Activated naive CD8-positive, alpha-beta T cell treated with anti-CD3 and anti-CD28 coated beads for 36 hours (primary cell): ENCODE measurements at regions not wholly inside any gene's neighbourhood (a gene's known extent, or its start where the extent isn't known, plus 50 kb on each side); places are given as distances from the start of the nearest gene placed in this dataset.

ENCODE experiments used
- DNase-seq: peaks from one replicate; pipeline ENCODE4 v3.0.0; 2021
- H3K27ac Mint-ChIP-seq: one replicate; pipeline ENCODE4 v1.8.0; 2022; ENCODE audit warnings: mild to moderate bottlenecking, moderate library complexity, mixed read lengths
- H3K27me3 Mint-ChIP-seq: one replicate; pipeline ENCODE4 v1.8.0; 2022; ENCODE audit warnings: mild to moderate bottlenecking, mixed read lengths
- H3K36me3 Mint-ChIP-seq: one replicate; pipeline ENCODE4 v1.8.0; 2021; ENCODE audit warnings: mild to moderate bottlenecking, mixed read lengths
- H3K4me1 Mint-ChIP-seq: one replicate; pipeline ENCODE4 v1.8.0; 2021; ENCODE audit warnings: mixed read lengths
- H3K4me3 Mint-ChIP-seq: one replicate; pipeline ENCODE4 v1.8.0; 2022; ENCODE audit warnings: mild to moderate bottlenecking, moderate library complexity, mixed read lengths
- H3K9me3 Mint-ChIP-seq: one replicate; pipeline ENCODE4 v1.8.0; 2022; ENCODE audit warnings: mixed read lengths

GRCh38 chr3:24722087-24722486 is 227.4 kb upstream of the THRB start:
- H3K36me3 Mint-ChIP-seq: no peaks in the 10 kb centered on the region
- no peaks in the 10 kb centered on the region for H3K4me1 Mint-ChIP-seq
- no peaks in the 10 kb centered on the region for H3K9me3 Mint-ChIP-seq
- no peak overlapping the region for H3K27ac Mint-ChIP-seq
- DNase-seq: no peak
- no peaks in the 10 kb centered on the region for H3K27me3 Mint-ChIP-seq
- no peak overlapping the region for H3K4me3 Mint-ChIP-seq

DNA sequence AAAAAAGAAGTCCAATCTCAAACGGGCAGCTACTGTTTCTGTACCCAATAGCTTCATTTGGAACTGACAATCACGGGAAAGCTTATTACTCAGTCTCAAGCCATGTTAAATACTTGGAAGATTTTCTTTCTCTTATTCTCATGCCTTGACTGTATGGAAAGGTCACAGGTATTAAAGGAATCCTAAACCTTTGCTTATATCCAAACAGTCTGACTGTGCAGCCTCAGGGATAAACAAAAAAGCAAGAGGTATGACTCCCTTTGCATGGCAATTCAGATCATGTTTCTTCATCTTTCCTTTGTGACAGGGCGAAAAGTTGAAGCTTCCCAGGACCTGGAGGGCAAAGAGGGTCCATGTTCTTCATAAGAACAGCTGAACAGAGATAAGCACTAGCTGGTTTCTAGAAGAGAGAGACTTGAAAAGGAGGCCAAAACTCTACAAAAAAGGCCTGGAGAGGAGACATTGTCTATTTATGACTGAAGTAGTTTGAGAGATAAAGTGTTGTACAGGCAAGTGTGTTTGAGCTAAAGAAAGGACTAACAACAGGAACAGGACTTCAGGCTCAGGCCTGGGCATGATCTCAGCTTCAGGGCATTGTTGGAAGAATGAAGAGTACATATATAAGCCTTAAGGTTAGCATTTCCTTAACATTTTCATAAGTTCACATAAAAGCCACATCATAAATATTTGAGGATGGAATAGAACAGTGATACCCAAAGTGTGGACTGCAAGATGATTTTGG is 231.0 kb upstream of the THRB start:
- H3K27me3 Mint-ChIP-seq: no peaks in the 10 kb centered on the region

GRCh38 chr3:24726423-24726822 is 231.8 kb upstream of the THRB start:
- no peaks in the 10 kb centered on the region for H3K9me3 Mint-ChIP-seq
- no peak overlapping the region for H3K4me3 Mint-ChIP-seq
- no peaks in the 10 kb centered on the region for H3K36me3 Mint-ChIP-seq
- no peak overlapping the region for H3K27ac Mint-ChIP-seq
- no peak for DNase-seq
- no peaks in the 10 kb centered on the region for H3K4me1 Mint-ChIP-seq
- H3K27me3 Mint-ChIP-seq: no peaks in the 10 kb centered on the region

More for the DNA sequence above, 231.0 kb upstream of the THRB start:
- Mint-ChIP-seq H3K36me3 (no peaks in the 10 kb centered on the region), H3K4me1 (no peaks in the 10 kb centered on the region), H3K9me3 (no peaks in the 10 kb centered on the region), H3K4me3 (no peak overlapping the region), H3K27ac (no peak overlapping the region)
- DNase-seq: no peak

- no peaks in the 10 kb centered on the region for H3K4me1 Mint-ChIP-seq
- no peak overlapping the region for H3K27ac Mint-ChIP-seq
- H3K36me3 Mint-ChIP-seq: no peaks in the 10 kb centered on the region
- no peak for DNase-seq
- no peaks in the 10 kb centered on the region for H3K27me3 Mint-ChIP-seq
- no peak overlapping the region for H3K4me3 Mint-ChIP-seq
- no peaks in the 10 kb centered on the region for H3K9me3 Mint-ChIP-seq
Observed at GRCh38 chr3:24730173-24730572, 235.5 kb upstream of the THRB start.

DNA sequence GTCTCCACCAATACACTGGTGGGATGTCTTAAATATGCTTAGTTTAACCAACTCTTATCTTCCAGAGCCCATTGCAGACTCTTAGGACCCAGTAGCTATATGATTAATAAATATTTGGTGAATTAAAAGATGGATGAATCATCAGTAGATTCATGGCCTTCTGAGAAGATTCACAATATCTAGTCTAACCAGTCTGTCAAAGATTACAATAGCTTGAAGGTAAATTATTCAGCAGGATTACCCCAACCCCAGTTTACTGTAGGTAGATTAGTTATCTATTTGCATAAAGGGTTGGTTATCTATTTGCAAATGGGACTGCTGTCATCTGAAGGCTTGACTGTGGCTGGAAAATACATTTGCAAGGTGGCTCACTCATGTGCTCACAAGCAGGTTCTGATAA is 239.4 kb upstream of the THRB start:
- Mint-ChIP-seq H3K27me3 (no peaks in the 10 kb centered on the region), H3K36me3 (no peaks in the 10 kb centered on the region), H3K9me3 (no peaks in the 10 kb centered on the region), H3K27ac (no peak overlapping the region), H3K4me3 (no peak overlapping the region), H3K4me1 (no peaks in the 10 kb centered on the region)
- no peak for DNase-seq

DNA sequence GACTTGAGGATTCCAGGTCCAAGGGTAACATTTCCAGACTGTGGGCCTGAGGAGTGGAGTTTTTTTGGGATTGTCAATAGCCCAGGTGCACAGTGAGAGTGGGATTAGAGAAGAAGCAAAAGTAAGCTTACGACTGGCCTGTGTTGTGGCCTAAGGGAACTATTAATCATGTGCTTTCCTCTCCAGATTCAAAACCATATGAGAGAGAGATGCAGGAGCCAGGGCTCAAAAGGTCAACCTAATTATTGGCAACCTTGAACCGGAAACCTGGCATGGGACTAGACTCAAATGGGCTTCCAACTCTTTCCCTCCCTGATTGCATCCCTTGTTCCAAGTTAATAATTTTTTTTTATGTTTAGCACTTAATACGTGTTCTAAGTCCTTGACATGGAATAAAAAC is 242.1 kb upstream of the THRB start:
- Mint-ChIP-seq H3K4me3 (no peak overlapping the region), H3K4me1 (no peaks in the 10 kb centered on the region), H3K27me3 (no peaks in the 10 kb centered on the region), H3K27ac (no peak overlapping the region), H3K9me3 (no peaks in the 10 kb centered on the region), H3K36me3 (no peaks in the 10 kb centered on the region)
- no peak for DNase-seq

DNA sequence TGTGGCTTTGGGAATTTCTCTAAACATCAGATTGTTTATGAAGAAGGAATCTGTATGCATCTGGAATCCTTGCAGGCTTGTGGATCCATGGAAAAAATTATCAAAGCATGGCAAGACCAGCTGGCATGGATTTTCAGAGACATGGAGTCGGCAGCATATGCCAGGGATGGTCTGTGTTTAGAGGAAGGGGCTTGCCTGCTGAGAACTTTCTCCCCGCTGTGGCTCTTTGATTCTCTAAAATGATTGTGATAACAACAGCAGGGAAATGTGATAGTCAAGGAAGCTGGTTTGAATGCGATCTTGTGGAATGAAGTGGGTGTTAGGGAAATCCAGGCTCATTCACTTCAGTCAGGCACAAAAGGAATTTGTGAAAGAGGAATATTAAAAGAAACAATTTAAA is 245.7 kb upstream of the THRB start:
- H3K27me3 Mint-ChIP-seq: no peaks in the 10 kb centered on the region

GRCh38 chr3:24741506-24741905 is 246.9 kb upstream of the THRB start:
- Mint-ChIP-seq H3K27me3 (no peaks in the 10 kb centered on the region), H3K27ac (no peak overlapping the region), H3K9me3 (no peaks in the 10 kb centered on the region), H3K4me1 (no peaks in the 10 kb centered on the region), H3K36me3 (no peaks in the 10 kb centered on the region), H3K4me3 (no peak overlapping the region)
- no peak for DNase-seq

More for the DNA sequence above, 245.7 kb upstream of the THRB start:
- Mint-ChIP-seq H3K4me3 (no peak overlapping the region), H3K4me1 (no peaks in the 10 kb centered on the region), H3K27ac (no peak overlapping the region), H3K9me3 (no peaks in the 10 kb centered on the region), H3K36me3 (no peaks in the 10 kb centered on the region)
- DNase-seq: no peak

GRCh38 chr3:24748520-24748919 is 253.9 kb upstream of the THRB start:
- H3K4me3 Mint-ChIP-seq: no peak overlapping the region
- no peak overlapping the region for H3K27ac Mint-ChIP-seq
- no peaks in the 10 kb centered on the region for H3K36me3 Mint-ChIP-seq
- H3K4me1 Mint-ChIP-seq: no peaks in the 10 kb centered on the region
- no peaks in the 10 kb centered on the region for H3K9me3 Mint-ChIP-seq
- DNase-seq: no peak
- no peaks in the 10 kb centered on the region for H3K27me3 Mint-ChIP-seq

- no peaks in the 10 kb centered on the region for H3K9me3 Mint-ChIP-seq
- no peaks in the 10 kb centered on the region for H3K27me3 Mint-ChIP-seq
- no peaks in the 10 kb centered on the region for H3K4me1 Mint-ChIP-seq
- DNase-seq: no peak
- H3K27ac Mint-ChIP-seq: no peak overlapping the region
- H3K36me3 Mint-ChIP-seq: no peaks in the 10 kb centered on the region
- H3K4me3 Mint-ChIP-seq: no peak overlapping the region
Observed at GRCh38 chr3:24751020-24751419, 256.4 kb upstream of the THRB start.

DNA sequence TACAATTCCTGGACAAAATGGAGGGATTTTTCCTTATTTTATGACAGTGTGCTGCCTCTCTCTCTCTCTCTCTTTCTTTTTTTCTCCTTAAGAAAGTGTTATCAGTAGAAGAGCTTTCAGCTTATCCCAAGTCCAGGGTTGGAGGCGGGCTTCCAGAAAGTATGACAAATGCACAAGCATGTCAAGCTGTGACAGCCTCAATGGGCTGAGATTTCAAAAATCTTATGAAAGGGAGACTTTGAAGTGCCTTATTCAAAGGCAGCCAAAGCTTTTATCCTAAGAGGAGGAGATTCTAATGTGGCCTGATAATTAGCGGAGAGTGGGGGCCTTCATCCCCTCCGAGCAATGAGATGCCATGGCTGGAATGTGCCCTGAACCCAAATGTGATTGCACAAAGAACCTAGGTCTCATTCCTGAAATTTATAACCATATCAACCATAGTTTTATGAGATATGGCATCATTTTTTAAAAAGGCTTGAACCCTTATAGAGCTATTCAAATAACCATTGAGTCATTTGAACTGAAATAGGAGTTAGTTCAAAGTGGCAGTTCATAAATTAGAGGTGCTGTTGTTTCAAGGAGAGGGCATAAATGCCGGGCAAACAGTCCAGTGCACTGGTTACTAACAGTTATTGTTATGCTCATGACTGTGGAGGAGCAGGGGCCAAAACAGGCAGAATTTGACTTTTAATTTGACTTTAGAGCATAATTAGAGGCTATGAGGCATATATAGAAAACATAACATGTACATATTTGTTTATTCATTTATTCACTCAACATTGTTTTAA is 261.6 kb upstream of the THRB start:
- no peaks in the 10 kb centered on the region for H3K4me1 Mint-ChIP-seq
- no peaks in the 10 kb centered on the region for H3K27me3 Mint-ChIP-seq
- no peak for DNase-seq
- H3K27ac Mint-ChIP-seq: no peak overlapping the region
- no peaks in the 10 kb centered on the region for H3K36me3 Mint-ChIP-seq
- no peak overlapping the region for H3K4me3 Mint-ChIP-seq
- H3K9me3 Mint-ChIP-seq: no peaks in the 10 kb centered on the region

- H3K4me3 Mint-ChIP-seq: no peak overlapping the region
- H3K27ac Mint-ChIP-seq: no peak overlapping the region
- no peaks in the 10 kb centered on the region for H3K36me3 Mint-ChIP-seq
- H3K9me3 Mint-ChIP-seq: no peaks in the 10 kb centered on the region
- no peak for DNase-seq
- no peaks in the 10 kb centered on the region for H3K4me1 Mint-ChIP-seq
- peaks cover 3% of the 10 kb centered on the region for H3K27me3 Mint-ChIP-seq
Observed at GRCh38 chr3:24763393-24763792, 268.7 kb upstream of the THRB start.

DNA sequence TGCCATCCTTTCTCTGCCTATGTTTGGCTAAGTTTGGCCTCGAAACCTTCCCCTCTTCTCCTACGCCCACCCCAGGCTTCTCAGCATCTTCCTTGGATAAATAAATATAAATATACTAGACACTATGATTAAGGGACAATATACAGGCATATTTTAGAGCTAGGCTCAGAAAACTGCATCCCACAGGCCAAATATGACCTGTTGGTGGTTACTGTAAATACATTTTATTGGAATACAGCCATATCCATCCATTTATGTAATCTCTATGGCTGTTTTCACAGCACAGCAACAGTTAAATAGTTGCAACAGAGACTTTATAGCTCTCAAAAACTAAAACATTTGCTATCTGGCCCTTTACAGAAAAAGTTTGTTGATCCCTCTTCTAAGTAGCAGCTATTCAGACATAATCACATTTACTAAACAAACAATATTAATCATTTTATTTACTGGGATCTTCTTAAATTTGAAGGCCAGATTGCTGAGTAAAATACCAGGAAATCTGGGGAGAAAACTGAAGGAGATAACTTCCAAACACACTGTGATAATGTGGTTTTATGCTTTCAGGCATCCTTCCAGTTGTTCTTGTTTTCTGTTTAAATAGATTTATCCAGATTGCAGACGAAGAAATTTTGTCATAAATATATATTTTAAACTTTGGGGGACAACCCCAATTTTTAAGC is 269.7 kb upstream of the THRB start:
- Mint-ChIP-seq H3K9me3 (no peaks in the 10 kb centered on the region), H3K36me3 (no peaks in the 10 kb centered on the region), H3K4me3 (no peak overlapping the region), H3K27ac (no peak overlapping the region), H3K4me1 (no peaks in the 10 kb centered on the region), H3K27me3 (peaks cover 3% of the 10 kb centered on the region)
- DNase-seq: no peak

DNA sequence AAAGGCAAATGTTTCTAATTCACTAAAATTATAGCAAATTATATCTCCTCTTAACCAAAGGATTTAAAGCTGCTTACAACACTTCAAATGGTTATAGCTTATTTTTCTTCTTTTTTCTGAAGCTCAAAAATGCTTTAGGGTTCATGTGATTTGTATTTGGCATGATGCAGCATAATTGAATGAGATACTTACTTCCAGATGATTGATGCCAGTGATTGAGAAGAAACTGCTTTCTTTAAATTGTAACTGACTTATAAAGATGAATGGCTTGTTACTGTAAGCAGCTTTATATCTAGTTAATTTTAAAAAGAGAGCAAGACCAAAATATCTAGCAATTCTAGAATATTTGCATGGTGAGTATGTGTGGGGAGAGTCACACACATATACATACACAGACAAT is 270.7 kb upstream of the THRB start:
- H3K27ac Mint-ChIP-seq: no peak overlapping the region
- no peaks in the 10 kb centered on the region for H3K9me3 Mint-ChIP-seq
- no peaks in the 10 kb centered on the region for H3K4me1 Mint-ChIP-seq
- H3K4me3 Mint-ChIP-seq: no peak overlapping the region
- no peak for DNase-seq
- H3K27me3 Mint-ChIP-seq: peaks cover 3% of the 10 kb centered on the region
- H3K36me3 Mint-ChIP-seq: no peaks in the 10 kb centered on the region

- Mint-ChIP-seq H3K27me3 (no peaks in the 10 kb centered on the region), H3K36me3 (no peaks in the 10 kb centered on the region), H3K27ac (no peak overlapping the region), H3K4me3 (no peak overlapping the region), H3K9me3 (no peaks in the 10 kb centered on the region), H3K4me1 (no peaks in the 10 kb centered on the region)
- DNase-seq: no peak
Observed at GRCh38 chr3:24769918-24770317, 275.3 kb upstream of the THRB start.
